RKO (cell line): ENCODE measurements at regions not wholly inside any gene's neighbourhood (a gene's known extent, or its start where the extent isn't known, plus 50 kb on each side); places are given as distances from the start of the nearest gene placed in this dataset.
A peak's percentile ranks its signal among the peaks of the same experiment; 100 is the strongest.

Experiments used
- DNase-seq: peaks from one replicate; pipeline ENCODE4 v3.0.0-alpha.2; 2016; ENCODE audit warnings: low spot score

DNA sequence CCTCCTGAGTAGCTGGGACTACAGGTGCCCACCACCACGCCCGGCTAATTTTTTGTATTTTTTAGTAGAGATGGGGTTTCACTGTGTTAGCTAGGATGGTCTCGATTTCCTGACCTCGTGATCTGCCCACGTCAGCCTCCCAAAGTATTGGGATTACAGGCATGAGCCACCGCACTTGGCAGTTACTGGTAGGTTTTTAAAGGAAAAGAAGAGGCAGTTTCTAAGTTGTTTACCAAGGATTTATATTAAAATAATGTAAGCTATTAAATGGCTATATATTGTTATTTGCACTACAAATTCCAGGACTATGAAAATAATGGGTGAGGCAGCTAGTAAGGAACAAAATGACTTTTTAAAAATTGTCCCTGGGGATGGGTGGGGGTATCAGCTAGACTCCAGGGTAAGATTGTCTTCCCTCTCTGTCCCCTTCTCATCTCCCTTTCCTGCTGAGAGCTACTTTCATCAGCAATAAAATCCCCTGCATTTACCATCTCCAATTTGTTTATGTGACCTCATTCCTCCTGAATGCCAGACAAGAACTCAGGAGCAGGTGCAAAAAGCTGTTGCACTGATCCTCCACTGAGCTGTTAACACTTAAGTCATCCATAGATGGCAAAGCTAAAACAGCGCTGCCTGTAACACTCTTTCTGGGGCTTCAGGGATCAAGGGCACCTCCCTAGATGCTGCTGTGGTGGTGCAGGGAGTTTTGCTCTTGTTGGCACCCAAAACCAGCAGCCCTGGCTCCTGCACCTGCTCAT is 165.2 kb downstream of the ZPLD1 start:
- DNase-seq, result no peak

DNA sequence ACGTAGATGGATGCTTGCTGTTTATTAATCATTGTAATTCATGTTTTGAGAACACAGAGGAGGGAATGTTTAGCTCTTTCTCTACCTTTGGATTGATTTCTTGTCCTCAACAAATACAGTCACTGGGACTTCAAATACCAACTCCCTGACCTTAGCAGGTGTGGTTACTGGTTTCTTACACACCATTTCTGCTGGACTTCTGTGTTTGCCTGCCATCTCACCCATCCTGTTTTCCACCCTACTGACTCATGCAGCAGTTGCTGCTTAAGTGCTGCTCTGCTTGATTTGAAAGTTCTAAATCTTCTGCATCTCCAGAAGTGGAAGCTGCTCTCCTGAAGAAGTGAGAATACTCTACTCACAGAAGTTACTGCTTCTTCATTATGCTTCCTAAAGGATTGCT is 170.3 kb downstream of the ZPLD1 start:
- no peak for DNase-seq

- DNase-seq, result no peak
Observed at GRCh38 chr3:102608875-102609274, 174.1 kb downstream of the ZPLD1 start.

DNA sequence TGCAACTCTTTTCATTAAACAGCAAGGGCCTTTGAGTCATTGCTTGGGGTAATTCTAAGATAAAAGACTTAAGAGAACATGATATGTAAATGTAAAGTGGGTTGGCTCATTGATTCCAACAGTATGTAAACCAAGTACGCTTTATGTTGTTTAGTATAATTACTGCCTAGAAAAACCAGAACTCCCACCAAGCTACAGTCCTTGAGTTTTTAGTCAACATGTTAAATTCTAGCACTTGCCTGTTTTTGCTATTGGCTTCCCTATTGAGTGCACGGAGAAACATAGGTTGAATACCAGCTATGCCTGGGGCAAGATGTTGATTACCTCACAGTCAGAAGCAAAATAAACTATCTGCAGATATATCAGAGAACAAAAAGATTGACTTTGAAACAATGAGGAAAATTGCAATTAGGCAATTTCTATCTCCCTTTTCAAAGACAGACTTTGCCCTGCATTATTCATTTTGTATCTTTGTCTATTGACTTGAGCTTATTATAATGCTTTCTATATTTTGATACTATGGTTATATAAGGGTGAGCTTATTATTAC is 179.3 kb downstream of the ZPLD1 start:
- DNase-seq, result no peak

DNA sequence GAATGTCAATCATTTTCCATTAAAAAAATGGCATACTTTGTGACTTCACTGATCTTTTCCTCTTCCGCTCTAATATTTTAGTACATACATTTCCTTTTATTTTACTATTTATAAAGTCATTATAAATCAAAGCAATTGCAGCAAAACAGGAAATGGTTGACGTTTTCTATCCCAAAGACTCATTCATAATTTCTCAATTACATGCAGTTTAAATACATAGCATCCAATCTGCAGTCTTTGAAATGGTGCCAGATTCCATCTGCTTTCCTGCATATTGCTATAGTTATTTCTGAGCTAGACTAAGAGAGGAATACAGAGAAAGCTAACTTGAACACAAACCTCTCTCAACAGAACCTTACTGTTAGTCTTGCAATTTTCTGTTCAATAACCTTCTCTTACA is 179.8 kb downstream of the ZPLD1 start:
- no peak for DNase-seq

DNA sequence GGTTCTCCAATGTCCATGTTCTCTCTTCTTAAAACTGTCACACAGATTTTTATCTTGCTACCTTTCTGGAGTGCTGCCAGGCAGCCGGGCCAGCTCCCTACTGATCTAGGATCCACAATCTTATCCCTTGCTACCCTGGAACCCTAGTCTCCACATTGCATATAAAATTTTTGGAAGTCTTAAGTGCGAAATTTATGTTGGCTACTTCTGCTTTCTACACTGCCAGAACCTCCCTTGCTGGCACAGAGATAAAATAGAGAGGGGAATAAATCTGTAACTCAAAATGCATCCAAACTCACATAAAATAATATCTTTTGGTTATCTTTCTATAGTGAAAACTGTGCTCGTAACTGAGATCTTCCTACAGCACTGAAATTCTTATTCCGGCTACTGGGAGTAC is 182.6 kb downstream of the ZPLD1 start:
- no peak for DNase-seq

GRCh38 chr3:102619361-102619760 is 184.5 kb downstream of the ZPLD1 start:
- no peak for DNase-seq

GRCh38 chr3:102629943-102630342 is 195.1 kb downstream of the ZPLD1 start:
- no peak for DNase-seq

- no peak for DNase-seq
Observed at GRCh38 chr3:102630531-102630930, 195.7 kb downstream of the ZPLD1 start.

DNA sequence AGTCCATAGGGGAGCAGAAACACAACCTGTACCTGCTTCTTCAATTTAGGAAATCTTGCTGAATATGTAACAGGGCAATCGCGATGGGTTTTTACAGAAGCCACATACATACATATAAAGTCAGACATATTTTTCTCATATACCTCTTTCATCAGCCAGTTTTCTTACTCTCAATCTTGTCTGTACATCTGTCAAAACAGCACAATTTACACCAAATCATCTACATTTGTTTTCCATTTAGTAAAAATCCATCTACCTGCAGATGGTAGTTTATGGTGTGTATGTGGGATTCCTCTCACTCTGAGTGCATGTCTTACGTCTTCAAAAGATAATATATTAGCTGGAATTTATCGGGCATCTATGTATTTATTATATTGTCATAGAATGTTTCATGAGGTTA is 208.7 kb downstream of the ZPLD1 start:
- no peak for DNase-seq

GRCh38 chr3:102646557-102646956 is 211.7 kb downstream of the ZPLD1 start:
- no peak for DNase-seq

GRCh38 chr3:102660653-102661052 is 225.8 kb downstream of the ZPLD1 start:
- DNase-seq, result no peak

- DNase-seq, result no peak
Observed at GRCh38 chr3:102661707-102662497, 227.1 kb downstream of the ZPLD1 start.

DNA sequence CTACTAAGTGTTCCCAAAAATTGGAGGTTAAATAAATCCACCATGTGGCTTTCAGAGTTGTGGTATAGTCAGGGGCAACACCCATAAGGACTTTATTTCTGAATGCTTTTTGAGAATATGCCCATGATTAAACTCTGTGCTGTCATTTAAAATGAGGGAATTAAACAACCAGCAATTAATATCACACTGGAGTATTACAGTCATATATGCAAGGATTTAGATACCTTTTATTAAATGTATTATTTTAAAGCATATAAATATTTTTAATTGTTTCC is 227.6 kb downstream of the ZPLD1 start:
- no peak for DNase-seq

DNA sequence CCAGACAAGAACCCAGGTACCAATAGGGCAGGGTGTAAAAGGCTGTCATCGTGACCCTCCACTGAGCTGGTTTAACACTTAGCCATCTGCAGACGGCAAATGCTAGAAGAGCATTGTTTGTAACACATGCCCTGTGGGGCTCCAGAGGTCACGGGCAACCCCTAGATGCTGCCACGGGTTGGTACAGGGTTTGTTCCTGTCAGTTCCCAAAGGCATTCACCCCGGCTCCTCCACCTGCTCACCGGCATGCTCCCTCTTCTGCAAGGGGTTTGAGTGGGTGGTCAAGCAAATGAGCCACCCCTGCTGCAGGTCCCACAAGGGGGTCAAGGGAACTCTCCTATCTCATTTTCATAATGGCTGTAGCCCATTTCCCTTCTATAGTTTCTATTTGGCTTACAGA is 229.3 kb downstream of the ZPLD1 start:
- no peak for DNase-seq

- DNase-seq, result no peak
Observed at GRCh38 chr3:102665183-102665582, 230.4 kb downstream of the ZPLD1 start.

DNA sequence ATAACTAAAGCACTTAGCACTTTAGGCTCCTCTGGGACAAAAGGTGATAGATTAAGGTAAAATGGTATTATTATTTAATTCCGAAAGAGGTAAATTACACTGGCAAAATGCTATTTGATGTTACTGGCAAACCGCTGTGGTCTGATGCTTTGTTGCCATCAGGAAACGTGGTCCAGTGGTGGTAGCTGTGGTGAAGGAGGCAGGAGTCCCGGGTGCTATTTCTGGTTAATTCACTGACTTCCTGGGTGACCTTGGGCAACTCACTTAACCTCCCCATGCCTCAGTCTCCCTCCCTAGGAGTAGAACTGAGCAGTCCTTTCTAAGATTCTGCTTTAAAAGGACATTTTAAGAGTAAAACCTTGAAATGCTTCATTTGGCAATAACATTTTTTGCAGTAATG is 233.4 kb downstream of the ZPLD1 start:
- DNase-seq, result no peak

DNA sequence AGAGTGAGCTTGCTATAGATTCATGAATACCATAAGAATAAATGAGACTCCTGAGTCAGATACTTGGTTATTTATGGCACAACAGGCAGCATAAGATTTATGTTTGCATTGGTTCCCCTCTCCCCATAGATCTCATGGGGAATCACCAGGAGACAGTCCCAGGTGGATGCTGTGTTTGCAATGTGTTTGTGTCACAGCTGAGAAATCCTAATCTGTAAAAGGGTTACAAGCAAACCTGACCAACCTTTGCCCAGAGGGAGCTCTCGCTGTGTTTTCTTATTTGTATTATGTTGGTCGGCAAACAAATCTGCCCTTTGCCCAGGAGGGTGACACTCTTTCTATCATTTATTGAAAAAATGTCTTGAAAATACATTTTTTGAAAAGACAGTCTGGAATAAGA is 236.2 kb downstream of the ZPLD1 start:
- no peak for DNase-seq

GRCh38 chr3:102672305-102672704 is 237.5 kb downstream of the ZPLD1 start:
- no peak for DNase-seq

DNA sequence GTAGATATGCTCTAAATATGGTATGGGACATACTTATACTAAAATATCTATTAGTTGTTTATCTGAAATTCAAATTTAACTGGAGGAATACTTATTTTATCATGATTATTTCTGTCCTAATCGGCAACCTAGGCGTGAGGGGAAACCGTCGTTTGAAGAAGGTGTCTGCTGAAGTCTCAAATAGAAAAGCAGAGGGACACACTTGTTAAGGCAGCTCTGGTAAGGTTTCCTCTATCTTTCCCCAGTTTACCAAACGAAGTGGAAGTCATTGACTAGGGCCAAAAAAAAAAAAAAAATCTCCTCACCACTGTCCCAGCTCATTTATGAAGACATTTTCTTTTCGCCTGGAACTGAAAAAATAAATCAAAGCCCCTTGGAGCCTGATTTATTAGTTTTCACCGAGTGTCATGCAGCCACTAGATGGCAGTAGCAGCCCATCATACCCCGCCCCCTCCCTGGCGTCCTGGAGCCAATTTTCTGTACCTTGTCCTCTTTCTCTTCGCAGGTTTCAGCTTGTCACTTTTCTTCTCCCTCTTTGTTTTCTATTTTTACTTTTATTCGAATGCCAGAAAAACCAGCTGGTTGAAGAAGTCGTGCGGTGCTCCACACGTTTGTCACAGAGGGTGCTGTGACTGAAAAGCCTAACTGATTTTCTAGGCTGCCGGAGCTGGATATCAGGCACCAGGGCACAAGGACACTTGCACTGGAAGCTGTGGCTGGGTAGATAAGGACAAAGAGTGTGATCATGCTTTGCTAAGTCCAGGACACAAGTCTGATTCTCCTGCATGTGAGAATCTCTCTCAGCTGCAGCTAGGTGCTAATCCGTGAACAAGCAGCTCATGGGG is 238.7 kb downstream of the ZPLD1 start:
- peak; percentile 51 for DNase-seq

DNA sequence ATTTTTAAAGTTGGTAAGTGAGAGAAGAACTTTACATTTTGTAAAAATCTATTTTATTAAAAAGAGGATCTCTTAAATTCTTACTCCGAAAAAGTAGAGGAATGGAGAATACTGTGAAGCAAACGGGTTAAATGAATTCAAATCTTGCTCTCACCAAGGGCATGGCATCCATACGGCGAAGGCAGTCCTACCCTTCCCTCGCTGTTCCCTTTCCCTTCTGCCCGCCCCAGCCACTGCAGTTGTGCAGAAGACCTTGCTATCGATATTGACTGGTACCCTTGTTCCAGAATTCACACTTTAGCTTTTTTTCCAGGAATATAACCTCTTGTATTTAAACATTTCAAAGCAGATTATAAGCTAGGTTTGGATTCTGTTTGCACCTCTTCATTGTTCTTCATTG is 239.5 kb downstream of the ZPLD1 start:
- DNase-seq, result no peak

- no peak for DNase-seq
Observed at GRCh38 chr3:102676424-102676823, 241.6 kb downstream of the ZPLD1 start.

- DNase-seq, result no peak
Observed at GRCh38 chr3:102682741-102683140, 247.9 kb downstream of the ZPLD1 start.
